ENCODE measurements at regions not wholly inside any gene's neighbourhood (a gene's known extent, or its start where the extent isn't known, plus 50 kb on each side); places are given as distances from the start of the nearest gene placed in this dataset.

GRCh38 chr4:123619895-123620294, 223.3 kb downstream of the SPRY1 start:
- Histone ChIP-seq H3K4me3 (IDR thresholded peaks at IDR 0.05; ENCODE audit: insufficient read depth, low read depth, low read length) (no peak overlapping the region), H3K4me2 (no peak overlapping the region), H3K27me3 (ENCODE audit: insufficient read depth, low read depth) (no peaks in the 10 kb centered on the region), H3K79me2 (ENCODE audit: insufficient read depth, low read depth) (no peaks in the 10 kb centered on the region), H3K9ac (no peak overlapping the region), H4K20me1 (ENCODE audit: insufficient read depth) (no peaks in the 10 kb centered on the region), H3K36me3 (ENCODE audit: insufficient read depth) (no peaks in the 10 kb centered on the region), H3K27ac (no peak overlapping the region), H2AFZ (ENCODE audit: low read depth) (no peak overlapping the region), H3K4me1 (ENCODE audit: low read depth, poor library complexity, severe bottlenecking) (no peaks in the 10 kb centered on the region)
- no peak for TF ChIP-seq CTCF (conservative IDR thresholded peaks at IDR 0.05; ENCODE audit: low read depth, low read length)

GRCh38 chr4:123621072-123621705, 224.6 kb downstream of the SPRY1 start:
- H3K4me2 ChIP-seq: no peak overlapping the region
- H3K79me2 ChIP-seq (ENCODE audit: insufficient read depth, low read depth): no peaks in the 10 kb centered on the region
- no peaks in the 10 kb centered on the region for H3K36me3 ChIP-seq (ENCODE audit: insufficient read depth)
- no peak overlapping the region for H3K27ac ChIP-seq
- TF ChIP-seq CTCF (conservative IDR thresholded peaks at IDR 0.05; ENCODE audit: low read depth, low read length): no peak
- H2AFZ ChIP-seq (ENCODE audit: low read depth): no peak overlapping the region
- no peaks in the 10 kb centered on the region for H4K20me1 ChIP-seq (ENCODE audit: insufficient read depth)
- no peaks in the 10 kb centered on the region for H3K27me3 ChIP-seq (ENCODE audit: insufficient read depth, low read depth)
- H3K4me3 ChIP-seq (IDR thresholded peaks at IDR 0.05; ENCODE audit: insufficient read depth, low read depth, low read length): no peak overlapping the region
- H3K4me1 ChIP-seq (ENCODE audit: low read depth, poor library complexity, severe bottlenecking): no peaks in the 10 kb centered on the region
- H3K9ac ChIP-seq: no peak overlapping the region

GRCh38 chr4:123622572-123622971, 226.0 kb downstream of the SPRY1 start:
- no peaks in the 10 kb centered on the region for H3K79me2 ChIP-seq (ENCODE audit: insufficient read depth, low read depth)
- no peak overlapping the region for H3K27ac ChIP-seq
- H3K4me1 ChIP-seq (ENCODE audit: low read depth, poor library complexity, severe bottlenecking): no peaks in the 10 kb centered on the region
- H4K20me1 ChIP-seq (ENCODE audit: insufficient read depth): no peaks in the 10 kb centered on the region
- no peaks in the 10 kb centered on the region for H3K27me3 ChIP-seq (ENCODE audit: insufficient read depth, low read depth)
- no peak for TF ChIP-seq CTCF (conservative IDR thresholded peaks at IDR 0.05; ENCODE audit: low read depth, low read length)
- H2AFZ ChIP-seq (ENCODE audit: low read depth): no peak overlapping the region
- no peaks in the 10 kb centered on the region for H3K36me3 ChIP-seq (ENCODE audit: insufficient read depth)
- H3K9ac ChIP-seq: no peak overlapping the region
- no peak overlapping the region for H3K4me3 ChIP-seq (IDR thresholded peaks at IDR 0.05; ENCODE audit: insufficient read depth, low read depth, low read length)
- H3K4me2 ChIP-seq: no peak overlapping the region

GRCh38 chr4:123623611-123624010, 227.0 kb downstream of the SPRY1 start:
- H3K4me2 ChIP-seq: no peak overlapping the region
- H3K4me1 ChIP-seq (ENCODE audit: low read depth, poor library complexity, severe bottlenecking): no peaks in the 10 kb centered on the region
- no peak for TF ChIP-seq CTCF (conservative IDR thresholded peaks at IDR 0.05; ENCODE audit: low read depth, low read length)
- H3K27me3 ChIP-seq (ENCODE audit: insufficient read depth, low read depth): no peaks in the 10 kb centered on the region
- no peak overlapping the region for H2AFZ ChIP-seq (ENCODE audit: low read depth)
- H4K20me1 ChIP-seq (ENCODE audit: insufficient read depth): no peaks in the 10 kb centered on the region
- H3K27ac ChIP-seq: no peak overlapping the region
- H3K79me2 ChIP-seq (ENCODE audit: insufficient read depth, low read depth): no peaks in the 10 kb centered on the region
- H3K9ac ChIP-seq: no peak overlapping the region
- no peaks in the 10 kb centered on the region for H3K36me3 ChIP-seq (ENCODE audit: insufficient read depth)
- H3K4me3 ChIP-seq (IDR thresholded peaks at IDR 0.05; ENCODE audit: insufficient read depth, low read depth, low read length): no peak overlapping the region

Data from KMS-11 (cell line).